HS-27A (cell line): ENCODE measurements at regions not wholly inside any gene's neighbourhood (a gene's known extent, or its start where the extent isn't known, plus 50 kb on each side); places are given as distances from the start of the nearest gene placed in this dataset.

Experiments used
- DNase-seq: peaks from one replicate; pipeline ENCODE4 v3.0.0-alpha.2; 2012; ENCODE audit warnings: low read depth, missing footprints

GRCh38 chr6:122007339-122007738 is 392.1 kb upstream of the HSF2 start:
- DNase-seq, result no peak

GRCh38 chr6:122008101-122008999 is 391.1 kb upstream of the HSF2 start:
- DNase-seq, result no peak

- no peak for DNase-seq
These were observed 390.5 kb upstream of the HSF2 start for GRCh38 chr6:122009000-122009350.

GRCh38 chr6:122012578-122012977 is 386.9 kb upstream of the HSF2 start:
- DNase-seq, result no peak

GRCh38 chr6:122014961-122015360 is 384.5 kb upstream of the HSF2 start:
- DNase-seq, result peak; percentile 22

- DNase-seq, result no peak
These were observed 378.7 kb upstream of the HSF2 start for GRCh38 chr6:122020588-122021264.

- no peak for DNase-seq
These were observed 374.3 kb upstream of the HSF2 start for GRCh38 chr6:122025104-122025503.

GRCh38 chr6:122026582-122027369 is 372.7 kb upstream of the HSF2 start:
- DNase-seq, result no peak

GRCh38 chr6:122028933-122029522 is 370.4 kb upstream of the HSF2 start:
- DNase-seq, result no peak

- peak; percentile 54 for DNase-seq
These were observed 365.8 kb upstream of the HSF2 start for GRCh38 chr6:122033564-122034181.

- no peak for DNase-seq
These were observed 364.3 kb upstream of the HSF2 start for GRCh38 chr6:122035173-122035572.

- DNase-seq, result no peak
These were observed 359.2 kb upstream of the HSF2 start for GRCh38 chr6:122040261-122040660.

GRCh38 chr6:122042380-122042779 is 357.1 kb upstream of the HSF2 start:
- no peak for DNase-seq

GRCh38 chr6:122042960-122043735 is 356.3 kb upstream of the HSF2 start:
- no peak for DNase-seq

- DNase-seq, result no peak
These were observed 350.9 kb upstream of the HSF2 start for GRCh38 chr6:122048570-122048969.

- DNase-seq, result no peak
These were observed 350.1 kb upstream of the HSF2 start for GRCh38 chr6:122049341-122049740.

GRCh38 chr6:122050242-122050755 is 349.2 kb upstream of the HSF2 start:
- DNase-seq, result no peak

- no peak for DNase-seq
These were observed 347.0 kb upstream of the HSF2 start for GRCh38 chr6:122052346-122052900.

GRCh38 chr6:122059918-122060317 is 339.5 kb upstream of the HSF2 start:
- no peak for DNase-seq

GRCh38 chr6:122061855-122062254 is 337.6 kb upstream of the HSF2 start:
- no peak for DNase-seq
